IMR-90 (cell line): ENCODE measurements at regions not wholly inside any gene's neighbourhood (a gene's known extent, or its start where the extent isn't known, plus 50 kb on each side); places are given as distances from the start of the nearest gene placed in this dataset.

Experiments used
- ATAC-seq: fragments of 200-7000 bp; cut with Tn5 transposase; 2 replicates; pipeline ENCODE4 v1.9.1; 2020; ENCODE audit warnings: low read depth, mild to moderate bottlenecking, moderate library complexity
- BruUV-seq: library from RNA; stranded (reverse); fragments of 400-500 nt; replicated peaks from 2 replicates; lab custom pipeline; 2021; lab: Mats Ljungman, UMichigan
- CTCF ChIA-PET: fragments of 300-600 bp; formaldehyde crosslinking; extraction: SDS; loops from one replicate; lab custom pipeline; 2021; ENCODE audit warnings: antibody characterized with exemption; lab: Yijun Ruan, JAX
- POLR2A ChIA-PET: fragments of 300-600 bp; sonication (Branson Sonifier 250); formaldehyde crosslinking; loops from one replicate; lab custom pipeline; 2022; ENCODE audit warnings: antibody characterized with exemption; ENCODE audit not compliant: unreplicated experiment; lab: Charles Lee
- DNase-seq: peaks from one replicate; pipeline ENCODE4 v3.0.0; 2013
- H2AFZ ChIP-seq: replicated peaks from 2 replicates; pipeline ENCODE3; 2013; ENCODE audit warnings: low read length, mild to moderate bottlenecking; ENCODE audit not compliant: poor library complexity
- H2AK5ac ChIP-seq: 2 replicates; pipeline ENCODE4 v1.6.1; 2013; ENCODE audit warnings: low read depth, low read length, inconsistent platforms
- H2AK9ac ChIP-seq: replicated peaks from 2 replicates; pipeline ENCODE3; 2013; ENCODE audit warnings: mild to moderate bottlenecking, low read depth, low read length, moderate library complexity; ENCODE audit not compliant: poor library complexity
- H2BK120ac ChIP-seq: 2 replicates; pipeline ENCODE4 v1.6.1; 2013; ENCODE audit warnings: low read depth, low read length, inconsistent platforms
- H2BK15ac ChIP-seq: 3 replicates; pipeline ENCODE4 v1.6.1; 2013; ENCODE audit warnings: low read depth, low read length, inconsistent platforms
- H2BK20ac ChIP-seq: 2 replicates; pipeline ENCODE4 v1.6.1; 2013; ENCODE audit warnings: low read depth, mild to moderate bottlenecking, inconsistent platforms, low read length, moderate library complexity
- H2BK5ac ChIP-seq: 2 replicates; pipeline ENCODE4 v1.6.1; 2013; ENCODE audit warnings: mild to moderate bottlenecking, low read depth, low read length, inconsistent platforms; ENCODE audit not compliant: poor library complexity, severe bottlenecking
- H3K14ac ChIP-seq: replicated peaks from 2 replicates; pipeline ENCODE4 v1.6.1; 2013; ENCODE audit warnings: low read depth, low read length, inconsistent platforms
- H3K18ac ChIP-seq: 2 replicates; pipeline ENCODE4 v1.6.1; 2013; ENCODE audit warnings: low read depth, low read length, control low read depth
- H3K23ac ChIP-seq: 2 replicates; pipeline ENCODE4 v1.6.1; 2013; ENCODE audit warnings: low read depth, low read length, inconsistent platforms
- H3K27ac ChIP-seq: 2 replicates; pipeline ENCODE4 v1.5.1; 2013; ENCODE audit warnings: mild to moderate bottlenecking, control low read depth, low read length; ENCODE audit not compliant: insufficient read depth
- H3K27me3 ChIP-seq: 2 replicates; pipeline ENCODE4 v1.6.1; 2013; ENCODE audit warnings: low read length; ENCODE audit not compliant: control insufficient read depth, insufficient read depth
- H3K36me3 ChIP-seq: 2 replicates; pipeline ENCODE4 v1.6.1; 2013; ENCODE audit warnings: low read length, mixed read lengths; ENCODE audit not compliant: control insufficient read depth, insufficient read depth
- H3K4ac ChIP-seq: 2 replicates; pipeline ENCODE4 v1.6.1; 2013; ENCODE audit warnings: low read depth, low read length, inconsistent platforms
- H3K4me1 ChIP-seq: 2 replicates; pipeline ENCODE4 v1.6.1; 2013; ENCODE audit warnings: low read length, mixed read lengths; ENCODE audit not compliant: control insufficient read depth, insufficient read depth
- H3K4me2 ChIP-seq: 2 replicates; pipeline ENCODE4 v1.6.1; 2013; ENCODE audit warnings: low read depth, mild to moderate bottlenecking, control low read depth, low read length, moderate library complexity
- H3K4me3 ChIP-seq: 2 replicates; pipeline ENCODE4 v1.5.1; 2013; ENCODE audit warnings: low read depth, mild to moderate bottlenecking, control low read depth, low read length, moderate library complexity; ENCODE audit not compliant: insufficient read depth
- H3K56ac ChIP-seq: 2 replicates; pipeline ENCODE4 v1.6.1; 2013; ENCODE audit warnings: low read length, inconsistent platforms; ENCODE audit not compliant: insufficient read depth; ENCODE audit errors: extremely low read depth
- H3K79me1 ChIP-seq, 2 experiments: 2 replicates each; pipeline ENCODE4 v1.6.1; 2013; ENCODE audit warnings: low read length in 2 of 2, inconsistent platforms in 1 of 2, low read depth in 1 of 2
- H3K9ac ChIP-seq: 2 replicates; pipeline ENCODE4 v1.6.1; 2013; ENCODE audit warnings: low read depth, low read length, control low read depth
- H3K9me1 ChIP-seq: 2 replicates; pipeline ENCODE4 v1.6.1; 2013; ENCODE audit warnings: low read length, inconsistent platforms; ENCODE audit not compliant: insufficient read depth
- H3K9me3 ChIP-seq: 2 replicates; pipeline ENCODE4 v1.6.1; 2013; ENCODE audit warnings: low read length; ENCODE audit not compliant: control insufficient read depth, insufficient read depth
- H4K20me1 ChIP-seq: 2 replicates; pipeline ENCODE4 v1.6.1; 2013; ENCODE audit warnings: low read length, inconsistent platforms; ENCODE audit not compliant: insufficient read depth
- H4K5ac ChIP-seq: 2 replicates; pipeline ENCODE4 v1.6.1; 2013; ENCODE audit warnings: mild to moderate bottlenecking, low read depth, low read length, control low read depth
- H4K8ac ChIP-seq, 2 experiments: 2 replicates each; pipeline ENCODE4 v1.6.1; 2013; ENCODE audit warnings: low read depth in 2 of 2, low read length in 2 of 2, control low read depth in 1 of 2, inconsistent platforms in 1 of 2
- H4K91ac ChIP-seq: 2 replicates; pipeline ENCODE4 v1.6.1; 2013; ENCODE audit warnings: low read depth, low read length, inconsistent platforms; ENCODE audit not compliant: insufficient read depth
- CEBPB ChIP-seq: IDR thresholded peaks from 2 replicates; pipeline ENCODE4 v1.6.1; 2012; ENCODE audit warnings: low read depth, low read length, improper control_type of control experiment
- CHD1 ChIP-seq: IDR thresholded peaks from 2 replicates; pipeline ENCODE4 v1.6.1; 2012; ENCODE audit warnings: low read depth, low read length, improper control_type of control experiment
- CTCF ChIP-seq: conservative IDR thresholded peaks from 2 replicates; pipeline ENCODE4 v1.5.1; 2012; ENCODE audit warnings: mild to moderate bottlenecking, low read depth, low read length, improper control_type of control experiment
- ELK1 ChIP-seq: fragments of 150-350 bp; IDR thresholded peaks from 2 replicates; pipeline ENCODE4 v1.6.1; 2016; ENCODE audit warnings: low read depth, mild to moderate bottlenecking, low read length, moderate library complexity, borderline replicate concordance
- FOS ChIP-seq: fragments of 150-350 bp; IDR thresholded peaks from 2 replicates; pipeline ENCODE4 v1.6.1; 2016; ENCODE audit warnings: low read depth, low read length
- MAFK ChIP-seq: IDR thresholded peaks from 2 replicates; pipeline ENCODE4 v1.6.1; 2012; ENCODE audit warnings: low read depth, low read length, improper control_type of control experiment
- MAZ ChIP-seq: IDR thresholded peaks from 2 replicates; pipeline ENCODE4 v1.6.1; 2012; ENCODE audit warnings: low read depth, mild to moderate bottlenecking, low read length, improper control_type of control experiment, moderate library complexity, borderline replicate concordance
- MXI1 ChIP-seq: IDR thresholded peaks from 2 replicates; pipeline ENCODE4 v1.6.1; 2012; ENCODE audit warnings: low read depth, mild to moderate bottlenecking, low read length, moderate library complexity, borderline replicate concordance
- NFE2L2 ChIP-seq: fragments of 150-350 bp; IDR thresholded peaks from 2 replicates; pipeline ENCODE4 v1.6.1; 2016; ENCODE audit warnings: low read depth, mild to moderate bottlenecking, low read length
- POLR2A ChIP-seq: IDR thresholded peaks from 2 replicates; pipeline ENCODE4 v1.6.1; 2012; ENCODE audit warnings: mild to moderate bottlenecking, low read depth, low read length
- RCOR1 ChIP-seq: IDR thresholded peaks from 2 replicates; pipeline ENCODE4 v1.6.1; 2012; ENCODE audit warnings: mild to moderate bottlenecking, low read length, improper control_type of control experiment; ENCODE audit not compliant: insufficient replicate concordance
- SMC3 ChIP-seq: fragments of 150-350 bp; IDR thresholded peaks from 2 replicates; pipeline ENCODE4 v1.6.1; 2016; ENCODE audit warnings: low read depth, mild to moderate bottlenecking, antibody characterized with exemption, low read length, moderate library complexity
- USF2 ChIP-seq: fragments of 150-350 bp; IDR thresholded peaks from 2 replicates; pipeline ENCODE4 v1.6.1; 2017; ENCODE audit warnings: mild to moderate bottlenecking, antibody characterized with exemption, low read length, low read depth
- WGBS, 2 experiments: methylation state at CpG; one replicate each; pipeline versions ENCODE4 v1.1.5 to v1.1.7; 2013; ENCODE audit warnings: missing lambda C conversion rate in 2 of 2; ENCODE audit not compliant: insufficient read length in 1 of 2; ENCODE audit errors: extremely low coverage in 2 of 2; 5-methylcytosine and 5-hydroxymethylcytosine counted together
- dilution Hi-C: fragments of 300-500 bp; cut with HindIII; formaldehyde crosslinking; loops from one replicate; pipeline ENCODE4 v1.14.3; 2018; ENCODE audit warnings: low sequenced_read_pairs; ENCODE audit not compliant: unreplicated experiment
- in situ Hi-C: fragments of 300-500 bp; cut with MboI; formaldehyde crosslinking; loops from 3 replicates; pipeline ENCODE4 v1.14.3; 2019; ENCODE audit warnings: low sequenced_read_pairs, inconsistent platforms, mixed read lengths
- intact Hi-C: fragments of 100-400 bp; cut with micrococcal nuclease; formaldehyde crosslinking; loops from 2 replicates; pipeline ENCODE4 v1.10.0; 2022

GRCh38 chr21:35711661-35712060 lies 348.7 kb downstream of the SETD4 start:
- H2AK5ac ChIP-seq: no peak overlapping the region
- dilution Hi-C loops (no loop called here), intact Hi-C loops (no loop called here), in situ Hi-C loops (no loop called here)
- no CpG with 5 or more reads among the region's 2 CpGs for WGBS, 2 experiments
- H2BK5ac ChIP-seq: no peak overlapping the region
- no peak overlapping the region for H4K5ac ChIP-seq
- no peak overlapping the region for H2BK15ac ChIP-seq
- no peak overlapping the region for H3K14ac ChIP-seq
- DNase-seq (no peak), ATAC-seq (no peak)
- no peak overlapping the region for H2BK120ac ChIP-seq
- H3K4ac ChIP-seq: no peak overlapping the region
- no peaks in the 10 kb centered on the region for H4K20me1 ChIP-seq
- ChIA-PET POLR2A (no interaction called here), CTCF (no interaction called here)
- H3K27me3 ChIP-seq: peaks cover 29% of the 10 kb centered on the region
- TF ChIP-seq POLR2A (no peak), NFE2L2 (no peak), MXI1 (no peak), MAZ (no peak), CHD1 (no peak), CEBPB (no peak), RCOR1 (no peak), FOS (no peak), ELK1 (no peak), USF2 (no peak), CTCF (no peak), SMC3 (no peak), MAFK (no peak)
- no peak overlapping the region for H3K18ac ChIP-seq
- H3K4me2 ChIP-seq: no peak overlapping the region
- no peak overlapping the region for H3K4me3 ChIP-seq
- no peaks in the 10 kb centered on the region for H3K79me1 ChIP-seq
- H4K91ac ChIP-seq: no peak overlapping the region
- no peaks in the 10 kb centered on the region; the same call in 1 of the 2 replicates for H3K9me3 ChIP-seq
- H3K36me3 ChIP-seq: no peaks in the 10 kb centered on the region
- no peak overlapping the region for H3K56ac ChIP-seq
- no peak overlapping the region for H3K23ac ChIP-seq
- H4K8ac ChIP-seq: no peak overlapping the region
- H3K9ac ChIP-seq: no peak overlapping the region
- no peaks in the 10 kb centered on the region for H3K9me1 ChIP-seq
- H3K4me1 ChIP-seq: no peaks in the 10 kb centered on the region
- no peak overlapping the region for H2BK20ac ChIP-seq
- no peak overlapping the region for H2AK9ac ChIP-seq
- BruUV-seq: no TSS peak
- no peak overlapping the region for H2AFZ ChIP-seq
- no peak overlapping the region for H3K27ac ChIP-seq
